Suppressor macrophage treated with lipopolysaccharide for 1 hour (primary cell): ENCODE measurements at regions not wholly inside any gene's neighbourhood (a gene's known extent, or its start where the extent isn't known, plus 50 kb on each side); places are given as distances from the start of the nearest gene placed in this dataset.

Experiments used
- DNase-seq, 3 donors: peaks; one replicate each; pipeline ENCODE4 v3.0.0-alpha.2; 2020 to 2022

DNA sequence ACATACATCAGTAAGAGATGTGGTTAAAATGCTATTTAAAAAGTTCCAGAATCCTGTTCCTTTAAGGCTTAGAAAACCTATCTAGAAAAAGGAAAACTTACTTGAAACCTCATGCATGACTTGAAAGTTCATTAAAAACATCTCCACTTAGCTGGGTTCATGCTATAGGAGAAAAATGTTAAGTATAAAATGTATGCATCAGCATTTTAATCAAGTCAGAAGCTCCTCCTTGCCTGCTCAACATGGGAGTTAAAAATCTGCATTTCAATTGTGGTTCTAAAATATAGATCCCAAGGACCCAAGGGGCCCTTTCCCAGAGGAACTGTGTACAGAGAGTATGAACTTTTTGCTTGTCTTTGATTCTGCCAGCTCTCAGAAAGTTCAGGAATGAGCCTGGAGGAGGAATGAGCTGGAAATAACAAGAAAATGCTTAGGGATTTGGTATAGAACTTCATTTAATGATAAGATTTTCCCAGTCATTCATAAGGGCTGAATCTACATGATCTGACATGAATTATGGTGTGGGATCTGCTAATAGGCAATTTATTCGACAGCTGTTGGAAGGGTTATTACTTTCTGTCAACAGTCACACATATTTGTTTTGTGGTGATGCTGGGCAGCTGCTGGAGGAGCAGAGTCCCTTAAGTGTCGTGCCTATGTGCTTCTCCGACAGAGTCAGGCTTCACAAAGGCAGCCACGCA is 85.6 kb upstream of the MTPN start:
- DNase-seq = no peak

DNA sequence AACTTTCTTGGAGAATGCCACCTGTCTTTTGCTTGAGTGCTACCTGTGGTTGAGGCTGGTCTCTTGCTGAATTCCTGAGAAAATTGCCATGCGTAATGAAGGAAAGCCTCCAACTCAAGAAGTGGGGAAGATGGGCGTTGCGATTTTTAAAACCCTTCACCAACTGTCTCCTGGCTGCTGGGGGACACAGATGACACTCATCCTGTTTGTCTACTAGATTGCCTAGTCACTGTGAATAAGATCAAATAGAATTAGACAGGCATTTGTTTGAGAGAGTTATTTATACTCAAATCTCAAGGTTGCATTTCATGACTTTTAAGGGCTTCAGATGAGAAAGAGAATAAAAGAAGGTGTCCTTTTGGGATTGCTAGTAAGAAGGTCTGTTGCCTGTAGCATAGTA is 84.3 kb upstream of the MTPN start:
- DNase-seq = no peak

DNA sequence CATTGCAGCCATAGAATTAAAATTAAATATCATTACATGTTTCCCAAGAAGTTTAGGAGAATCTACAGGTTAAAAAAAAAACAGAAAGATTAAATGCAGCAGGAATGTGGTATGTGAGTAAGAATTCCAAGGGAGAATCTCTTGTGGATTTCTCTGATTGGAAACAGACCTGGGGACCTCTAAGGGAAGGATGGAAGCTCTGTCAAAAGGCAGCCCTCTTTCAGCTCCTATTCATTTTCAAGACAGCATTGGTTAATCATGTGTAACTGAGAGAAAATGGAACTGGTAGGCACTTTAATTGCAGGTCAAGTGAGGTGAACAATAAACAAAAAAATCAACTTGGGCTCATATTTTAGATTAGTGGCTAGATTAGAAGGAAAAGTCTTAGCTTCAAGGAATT is 81.4 kb upstream of the MTPN start:
- no peak for DNase-seq

DNA sequence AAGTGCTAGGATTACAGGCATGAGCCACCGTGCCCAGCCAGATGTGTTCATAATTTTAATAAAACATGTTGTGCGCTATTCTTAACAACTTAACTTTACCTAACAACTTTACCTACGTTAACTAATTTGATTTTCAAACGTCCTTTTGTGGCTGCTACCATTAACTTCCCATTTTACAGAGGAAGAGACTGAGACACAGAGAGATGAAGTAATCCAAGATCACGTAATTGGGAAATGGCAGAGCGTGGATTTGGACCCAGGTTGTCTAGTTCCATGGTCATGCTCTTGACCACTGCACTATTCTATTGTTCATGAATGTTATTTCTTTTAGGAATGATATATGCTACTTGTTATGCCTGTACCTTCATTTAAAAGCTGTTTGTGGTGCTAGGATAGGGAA is 80.3 kb upstream of the MTPN start:
- DNase-seq = no peak

DNA sequence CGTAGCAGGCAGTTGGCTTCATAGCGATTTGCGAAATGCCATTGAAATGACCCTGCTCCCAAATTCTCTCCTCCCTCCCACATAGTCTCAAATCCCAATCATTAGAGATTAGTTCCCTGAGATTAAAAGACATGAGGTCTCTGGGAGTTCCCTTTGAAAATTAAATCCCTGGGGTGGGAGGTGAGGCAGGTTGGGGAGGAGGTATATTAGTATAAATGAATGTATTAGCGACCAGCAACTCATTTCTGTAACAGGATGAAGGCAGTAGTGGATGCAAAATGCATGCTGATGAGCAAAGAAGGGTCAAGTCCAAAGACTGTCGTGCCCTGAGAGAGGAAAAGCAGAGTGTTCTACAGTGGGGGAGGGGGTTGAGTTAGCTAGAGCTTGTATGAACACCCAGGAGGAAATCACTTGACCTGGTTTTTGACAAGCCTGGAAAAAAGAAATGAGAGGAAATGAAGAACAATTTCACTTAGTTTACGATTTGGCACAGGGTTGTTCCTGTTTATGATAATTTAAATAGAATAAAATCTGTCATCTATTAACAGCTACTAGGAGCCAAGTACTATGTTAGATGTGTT is 79.6 kb upstream of the MTPN start:
- DNase-seq = no peak

DNA sequence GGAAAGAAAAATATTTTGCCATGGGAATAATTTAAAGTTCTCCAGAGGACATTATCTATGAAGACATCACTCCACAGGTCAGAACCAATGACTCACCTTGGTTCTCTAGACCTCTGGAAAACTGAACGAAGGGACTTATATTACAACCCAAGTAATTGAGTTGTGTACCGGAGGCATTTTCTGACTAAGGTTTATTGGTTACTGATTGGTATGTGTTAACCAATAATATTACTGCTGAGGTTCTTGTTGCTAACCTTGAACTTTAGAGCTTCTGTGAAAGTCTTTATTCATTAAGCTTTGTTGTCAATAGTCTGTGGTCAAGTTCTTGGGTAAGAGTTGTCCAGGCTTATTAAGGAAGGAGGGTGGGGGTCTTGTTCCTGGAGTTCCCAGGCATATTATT is 78.1 kb upstream of the MTPN start:
- no peak for DNase-seq

DNA sequence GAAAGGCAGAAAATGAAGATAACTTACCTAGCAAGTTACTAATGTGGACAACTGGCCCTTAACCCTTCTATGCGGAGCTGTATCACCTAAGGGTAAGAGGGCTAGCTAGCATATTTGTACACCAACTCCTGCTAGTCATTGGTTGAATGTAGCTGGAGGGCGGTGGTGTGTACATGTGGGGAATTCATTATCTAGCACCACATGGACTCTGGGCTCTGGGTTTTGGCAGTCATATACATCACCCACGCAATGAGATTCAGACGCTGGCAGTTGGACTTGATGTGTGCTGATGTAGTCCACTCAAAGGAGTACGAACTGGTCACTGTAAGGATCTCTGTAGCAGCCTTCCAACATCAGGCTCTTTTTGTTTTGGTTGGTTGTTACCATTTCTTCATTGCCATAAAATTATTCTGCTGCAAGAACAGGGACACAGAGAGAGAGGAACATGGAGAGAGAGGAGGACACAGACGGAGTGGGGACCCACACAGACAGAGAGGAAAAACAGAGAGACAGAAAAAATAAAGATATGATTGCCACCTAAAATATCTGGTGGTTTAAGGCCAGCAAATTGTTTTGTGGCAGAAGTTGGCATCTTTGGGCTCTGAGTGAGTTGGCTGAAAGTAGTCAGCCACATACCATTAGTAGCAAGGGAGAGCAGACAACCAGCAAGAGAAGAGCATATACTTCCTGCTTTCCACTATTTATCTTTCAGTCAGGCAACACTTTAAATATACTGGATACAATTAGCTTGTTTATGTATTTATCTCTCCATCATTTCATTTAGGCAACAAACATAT is 76.7 kb upstream of the MTPN start:
- DNase-seq = no peak

DNA sequence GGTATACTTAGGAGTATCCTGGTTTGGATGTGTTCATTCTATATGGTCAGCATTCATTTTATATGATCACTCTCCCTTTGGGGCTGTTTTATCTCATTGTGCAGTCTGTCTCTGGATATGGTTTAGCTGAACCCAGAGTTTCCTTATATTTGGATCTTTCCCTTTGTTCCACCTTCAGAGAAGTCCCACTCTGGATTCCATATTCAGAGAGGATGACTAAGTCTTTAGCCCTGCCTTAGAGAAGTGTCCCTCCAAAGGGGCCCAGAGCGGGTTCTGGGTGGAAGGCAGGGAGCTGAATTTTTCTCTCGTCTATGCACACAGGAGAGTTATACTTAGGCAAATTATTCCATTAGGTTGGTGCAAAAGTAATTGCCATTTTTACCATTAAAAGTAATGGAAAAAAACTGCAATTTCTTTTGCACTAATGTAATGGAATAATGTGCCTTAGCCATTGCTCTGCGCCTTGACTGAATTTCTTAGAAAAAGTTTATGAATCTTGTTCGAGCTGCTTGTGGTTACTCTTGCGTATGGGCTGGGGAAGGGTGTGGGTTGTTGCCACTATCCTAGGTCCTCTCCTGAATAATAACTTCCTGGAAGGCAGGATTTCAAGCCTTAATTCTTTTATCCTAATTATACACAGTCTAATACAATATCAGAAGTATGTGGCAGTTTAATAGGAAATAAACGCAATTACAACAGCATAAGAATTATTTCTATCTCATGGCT is 74.2 kb upstream of the MTPN start:
- no peak for DNase-seq

DNA sequence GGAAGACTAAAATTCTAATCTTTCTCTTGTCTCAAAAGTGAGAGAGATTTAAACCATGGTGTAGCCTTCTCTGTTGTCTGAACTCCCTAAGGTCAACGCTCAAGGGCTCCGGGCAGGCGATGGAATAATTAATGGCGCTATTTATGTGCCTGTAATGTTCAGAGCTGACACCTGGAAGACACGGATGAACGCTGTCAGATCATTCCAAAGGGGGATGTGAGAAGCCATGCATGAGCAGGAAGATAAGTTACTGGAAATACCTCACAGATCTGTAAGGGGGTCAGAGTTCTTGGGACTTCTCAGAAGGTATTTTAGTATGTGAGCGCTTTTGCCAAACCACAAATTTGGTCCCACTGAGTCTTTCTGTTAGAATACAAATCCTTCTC is 73.3 kb upstream of the MTPN start:
- no peak for DNase-seq

DNA sequence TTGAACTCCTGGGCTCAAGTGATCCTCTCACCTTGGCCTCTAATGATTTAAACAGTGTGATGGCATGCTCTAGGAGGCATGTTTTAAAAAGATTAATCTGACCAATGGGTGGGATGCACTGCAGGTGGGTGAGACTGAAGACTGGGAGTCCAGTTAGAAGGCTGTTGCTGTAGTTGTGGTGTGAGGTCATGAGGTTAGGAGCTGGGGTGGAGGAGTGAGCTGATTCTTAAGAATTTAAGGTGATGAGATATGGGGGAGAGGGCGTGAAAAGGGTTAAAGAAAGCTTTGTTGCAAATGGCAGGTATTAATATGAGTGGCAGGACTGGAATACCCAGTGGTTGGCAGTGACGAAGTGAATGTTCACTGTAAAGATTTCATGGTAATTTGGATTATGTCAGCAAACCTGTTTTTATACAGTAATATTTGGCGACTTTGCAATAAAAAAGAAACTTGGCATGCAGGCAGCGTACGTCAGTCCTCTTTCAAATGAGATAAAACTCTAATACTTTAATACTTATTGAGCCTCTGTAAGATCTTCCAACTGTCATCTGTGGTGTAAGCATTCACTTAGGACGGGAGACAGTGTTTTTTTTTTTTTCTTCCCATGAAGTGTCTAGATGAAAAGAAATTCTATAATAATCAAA is 72.8 kb upstream of the MTPN start:
- DNase-seq = no peak

DNA sequence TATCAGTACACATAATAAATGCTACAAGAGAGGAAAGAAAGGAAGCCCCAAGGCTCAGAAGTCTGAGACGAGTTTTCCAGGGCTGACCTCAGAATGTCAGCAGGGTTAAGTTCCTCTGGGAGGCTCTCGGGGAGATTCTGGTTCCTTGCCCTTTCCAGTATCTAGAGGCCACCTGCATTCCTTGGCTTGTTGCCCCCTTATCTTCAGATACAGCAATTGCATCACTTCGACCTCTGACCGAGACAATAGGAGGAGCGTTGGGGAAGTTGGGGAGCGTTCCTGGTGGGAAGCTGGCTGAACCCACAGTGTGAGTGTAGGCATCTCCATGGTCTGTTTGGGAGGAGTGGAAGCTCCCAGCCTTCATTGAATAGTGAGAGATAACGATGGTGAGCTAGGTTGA is 72.0 kb upstream of the MTPN start:
- DNase-seq = no peak

DNA sequence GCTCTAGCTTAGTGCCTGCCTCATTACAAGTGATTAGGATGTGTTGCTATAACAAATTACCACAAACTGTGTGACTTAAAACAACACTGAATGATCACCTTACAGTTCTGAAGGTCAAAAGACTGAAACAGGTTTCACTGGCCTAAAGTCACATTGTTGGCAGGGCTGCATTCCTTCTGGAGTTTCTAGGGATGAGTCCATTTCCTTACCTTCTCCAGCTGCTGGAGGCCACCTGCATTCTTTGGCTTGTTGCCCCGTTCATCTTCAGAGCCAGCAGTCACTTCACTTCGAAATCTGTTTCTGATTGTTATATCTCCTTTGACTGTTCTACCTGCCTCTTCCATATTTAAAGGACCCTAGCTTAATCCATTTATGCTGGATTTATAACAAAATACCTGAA is 69.4 kb upstream of the MTPN start:
- no peak for DNase-seq

DNA sequence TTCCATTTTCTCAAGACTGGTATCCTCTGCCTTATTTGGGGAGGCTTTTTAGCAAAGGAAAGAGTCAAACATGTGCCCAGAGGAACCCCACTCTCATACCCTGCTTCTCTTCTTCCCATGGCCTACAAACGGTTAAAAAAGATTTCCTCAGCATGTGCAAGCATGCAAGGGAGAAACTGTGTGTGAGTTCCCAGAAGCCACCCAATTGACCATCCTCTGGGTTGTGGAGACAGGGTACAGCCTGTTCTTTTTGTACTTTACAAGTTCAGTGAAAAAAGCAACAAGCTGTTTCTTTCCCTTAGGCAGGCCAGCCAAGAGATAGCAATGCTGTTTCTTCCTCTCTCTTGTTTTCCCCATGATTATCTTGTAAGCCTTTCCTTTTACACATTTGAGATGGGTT is 68.8 kb upstream of the MTPN start:
- no peak for DNase-seq

DNA sequence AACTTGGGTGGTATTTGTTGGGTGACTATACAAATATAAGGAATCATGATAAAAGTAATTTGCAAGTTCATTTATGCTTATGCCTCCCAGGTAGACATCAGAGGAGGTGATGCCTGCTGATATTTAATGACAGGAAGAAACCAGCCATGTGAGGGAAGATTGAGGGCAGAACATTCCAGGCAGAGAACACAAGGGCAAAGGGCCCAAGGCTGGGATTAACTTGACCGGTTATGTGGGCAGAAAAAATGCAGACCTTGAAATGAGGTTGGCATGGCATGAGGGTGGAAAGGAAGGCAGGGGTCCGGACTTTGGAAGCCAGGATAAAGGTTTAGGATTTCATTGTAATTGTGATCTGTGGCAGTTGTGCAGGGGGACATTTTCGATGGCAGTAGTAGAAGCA is 68.0 kb upstream of the MTPN start:
- no peak for DNase-seq

DNA sequence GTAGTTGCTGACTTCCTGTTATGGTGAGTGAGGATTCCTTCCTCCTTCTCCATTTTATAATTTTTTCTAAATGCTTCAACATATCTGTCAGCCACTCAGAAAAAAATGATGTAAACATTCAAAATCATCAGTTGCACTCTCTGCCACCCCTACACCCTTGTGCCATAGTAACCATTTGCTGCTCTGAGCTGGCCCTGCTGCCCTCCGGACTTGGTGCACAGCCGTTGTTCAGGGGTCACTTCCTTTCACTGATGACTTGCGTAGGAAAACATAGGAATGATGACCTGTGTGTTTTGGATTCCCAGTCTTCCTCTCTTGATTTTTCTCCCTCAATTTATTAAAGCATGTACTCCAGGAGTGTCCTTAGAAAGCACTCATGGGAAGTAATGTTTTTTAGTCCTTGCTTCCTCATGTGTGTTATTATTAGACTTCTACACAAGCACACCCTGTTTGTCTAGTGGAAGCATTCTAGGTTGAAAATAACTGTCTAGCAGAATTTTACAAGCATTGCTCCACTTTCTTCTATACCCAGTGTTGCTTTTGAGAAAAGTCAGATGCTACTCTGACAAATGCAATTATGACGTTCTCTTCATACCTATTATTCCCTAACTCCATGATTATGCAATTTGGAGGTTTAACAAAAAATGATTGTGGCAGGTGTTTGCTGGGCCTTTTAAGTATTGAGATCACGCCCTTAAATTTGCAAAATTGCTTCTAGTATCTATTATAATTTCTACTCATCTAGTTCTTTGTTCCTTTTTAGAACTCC is 62.6 kb upstream of the MTPN start:
- no peak for DNase-seq

DNA sequence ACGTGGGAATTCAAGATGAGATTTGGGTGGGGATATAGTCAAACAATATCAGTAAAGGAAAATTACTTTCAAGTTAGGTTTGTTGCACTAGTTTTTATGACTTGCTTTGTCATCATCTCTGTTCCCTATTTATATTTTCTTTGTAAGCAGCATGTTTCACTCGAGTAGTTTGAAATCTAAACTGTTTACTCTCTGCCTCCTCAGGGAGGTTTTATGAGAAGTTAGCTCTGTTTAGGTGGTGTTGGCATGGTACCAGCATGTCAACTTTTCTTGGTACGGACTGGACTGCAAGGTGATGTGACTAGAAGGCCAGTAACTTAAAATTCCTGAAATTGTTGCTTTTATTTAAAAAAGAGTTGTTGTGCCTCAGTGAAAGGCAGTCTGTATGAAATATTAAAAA is 59.2 kb upstream of the MTPN start:
- no peak for DNase-seq

DNA sequence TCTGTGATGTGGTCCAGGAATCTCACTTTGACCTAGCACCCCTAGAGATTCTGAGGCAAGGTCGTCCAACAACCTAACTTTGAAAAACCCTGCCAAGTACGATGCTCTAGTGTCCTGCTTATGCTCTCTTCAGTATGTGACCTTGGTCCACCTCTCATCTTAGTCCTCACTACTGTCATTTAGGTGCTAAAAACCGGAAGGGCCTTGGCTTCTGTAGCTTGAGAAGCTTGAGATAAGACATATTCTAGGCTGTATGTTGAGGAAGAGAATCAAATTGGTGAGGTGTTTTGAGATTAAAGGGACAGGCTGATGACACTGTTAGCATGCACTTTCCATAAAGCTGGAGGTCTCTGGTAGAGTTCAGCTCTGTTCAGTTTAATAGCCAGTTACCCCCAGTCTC is 57.0 kb upstream of the MTPN start:
- DNase-seq = no peak

DNA sequence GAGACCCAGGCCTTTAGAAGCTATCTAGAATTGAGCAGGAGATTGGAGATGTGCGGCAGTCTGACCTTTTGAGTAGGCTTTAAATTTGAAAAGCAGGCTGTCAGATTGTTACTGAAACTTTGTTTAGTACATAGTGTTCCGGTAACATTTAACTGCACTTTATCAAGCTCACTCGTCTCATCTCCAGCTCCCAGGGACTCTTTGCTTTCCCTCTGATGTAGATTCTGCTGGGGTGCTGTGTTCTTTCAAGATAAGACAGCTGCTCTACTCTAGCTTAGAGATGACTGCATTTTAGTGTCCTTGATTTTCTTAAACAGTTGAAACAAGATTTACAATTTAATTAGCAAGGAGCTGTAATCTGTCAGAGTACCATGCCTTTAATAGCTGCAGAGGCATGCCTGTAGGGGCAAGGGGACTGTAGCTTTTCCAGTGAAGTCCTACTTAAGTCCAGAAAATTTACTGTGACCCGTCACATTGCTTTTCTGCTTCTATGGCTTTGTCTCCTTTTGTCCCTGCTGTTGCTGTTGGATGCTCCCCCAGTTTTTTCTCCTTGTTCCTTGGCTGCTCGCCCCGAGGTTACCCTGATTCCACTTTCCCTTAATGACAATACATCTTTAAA is 56.4 kb upstream of the MTPN start:
- DNase-seq = no peak

DNA sequence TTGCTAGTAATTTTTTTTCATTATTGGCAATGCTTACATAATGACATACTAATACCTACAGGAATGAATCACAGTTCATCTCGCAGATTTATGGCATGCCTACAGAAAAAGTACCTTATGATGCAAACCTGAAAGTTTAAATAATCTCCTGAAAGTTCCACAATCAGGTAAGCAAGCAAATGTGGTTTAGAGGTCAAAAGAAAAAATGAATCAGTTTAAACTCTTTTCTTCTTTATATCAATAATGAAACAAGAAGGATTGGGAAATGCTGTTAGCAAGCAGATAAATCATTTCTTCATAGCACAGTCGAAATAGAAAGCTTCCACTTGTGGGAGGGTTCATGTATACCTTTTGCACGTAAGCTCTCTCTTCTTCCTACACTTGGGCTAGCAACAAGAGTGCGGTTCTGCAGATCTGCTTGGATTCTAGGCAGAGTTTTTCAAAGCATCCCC is 53.7 kb upstream of the MTPN start:
- no peak for DNase-seq

DNA sequence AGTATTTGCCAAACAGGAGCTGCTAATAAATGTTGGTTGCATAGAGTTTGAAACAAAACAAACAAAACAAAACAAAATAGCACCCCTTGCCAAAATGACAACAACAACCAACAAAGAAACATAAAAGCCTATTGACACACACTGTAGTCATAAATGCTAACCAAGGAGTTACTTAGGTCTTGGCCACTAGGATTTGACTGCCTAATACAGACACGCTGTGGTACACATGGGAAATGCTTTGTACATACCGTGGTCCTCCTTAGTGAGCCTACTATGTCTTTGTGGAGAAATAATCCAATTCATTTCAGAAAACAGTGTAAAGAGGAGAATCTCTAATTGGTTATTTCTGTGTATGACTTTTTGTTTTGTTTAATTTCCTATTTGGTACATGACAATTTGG is 53.2 kb upstream of the MTPN start:
- DNase-seq = no peak

DNA sequence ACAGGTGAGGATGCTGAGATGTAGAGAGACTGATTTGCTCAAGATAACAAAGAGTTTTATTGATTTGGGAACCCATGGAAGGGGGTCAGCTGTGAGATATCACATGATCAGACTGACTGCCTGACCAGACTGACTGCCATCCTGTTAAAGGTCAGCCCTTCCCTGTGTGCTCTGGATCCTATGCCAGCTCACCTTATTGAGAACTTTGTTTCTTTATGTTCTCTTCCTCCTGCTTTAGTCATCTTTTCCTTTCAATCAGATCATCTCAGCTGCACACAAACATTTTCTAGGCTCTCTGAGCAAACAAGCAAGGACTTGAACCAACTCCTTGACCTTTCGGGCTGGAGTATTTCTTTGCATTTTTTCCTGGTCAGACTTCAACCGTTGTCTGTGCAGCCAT is 50.0 kb upstream of the MTPN start:
- DNase-seq = no peak
